ENCODE measurements at regions not wholly inside any gene's neighbourhood (a gene's known extent, or its start where the extent isn't known, plus 50 kb on each side); places are given as distances from the start of the nearest gene placed in this dataset.
"Not testable (repeated sequence)": the region's sequence is repeated elsewhere in the genome, so short reads cannot be mapped to it uniquely, and the experiment has no call there.

- intact Hi-C loops (cut with micrococcal nuclease) = no loop called here
Measured at GRCh38 chr10:4270116-4270515, 485.1 kb upstream of the KLF6 start.

DNA sequence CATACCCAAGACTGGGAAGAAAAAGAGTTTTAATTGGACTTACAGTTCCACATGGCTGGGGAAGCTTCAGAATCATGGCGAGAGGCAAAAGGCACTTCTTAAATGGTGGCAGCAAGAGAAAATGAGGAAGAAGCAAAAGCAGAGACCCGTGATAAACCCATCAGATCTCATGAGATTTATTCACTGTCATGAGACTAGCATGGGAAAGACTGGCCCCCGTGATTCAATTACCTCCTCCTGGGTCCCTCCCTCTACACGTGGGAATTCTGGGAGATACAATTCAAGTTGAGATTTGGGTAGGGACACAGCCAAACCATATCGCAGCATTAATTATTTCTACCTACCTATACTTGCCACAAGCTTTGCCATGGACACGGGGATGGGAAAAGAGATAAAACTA lies 483.5 kb upstream of the KLF6 start:
- intact Hi-C loops (cut with micrococcal nuclease) = not testable (repeated sequence)

DNA sequence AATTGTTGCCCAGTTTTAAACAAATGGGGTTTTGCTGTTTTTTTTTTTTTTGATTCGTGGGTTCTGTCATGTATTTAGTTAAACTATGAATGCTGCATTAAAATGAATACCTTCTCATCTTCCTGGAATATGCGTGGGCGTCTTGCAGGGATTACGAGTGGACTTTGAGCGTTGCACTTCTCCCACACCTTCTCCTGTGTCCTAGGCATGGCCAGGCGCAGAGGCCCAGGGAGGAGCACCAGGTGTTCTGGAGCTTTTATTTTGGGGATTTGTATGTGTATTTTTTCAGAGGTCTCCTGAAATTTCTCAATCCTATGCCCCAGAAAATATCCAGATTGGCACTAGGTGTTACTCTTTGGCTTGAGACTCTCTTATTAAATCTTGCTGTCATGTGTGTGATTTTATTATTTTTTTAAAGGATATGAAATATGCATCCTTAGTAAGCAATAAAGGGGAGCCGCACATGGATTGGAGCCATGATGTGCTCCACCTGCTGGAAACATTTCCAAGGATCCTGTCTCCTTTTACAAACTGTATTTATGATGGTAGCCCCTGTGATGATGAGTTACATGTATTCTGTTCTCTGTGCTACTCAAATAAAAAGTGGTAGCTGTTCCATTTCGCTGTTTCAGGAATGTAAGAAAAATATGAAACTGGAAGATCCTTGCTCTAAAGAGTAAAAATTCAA lies 482.2 kb upstream of the KLF6 start:
- intact Hi-C loops (cut with micrococcal nuclease) = no loop called here

DNA sequence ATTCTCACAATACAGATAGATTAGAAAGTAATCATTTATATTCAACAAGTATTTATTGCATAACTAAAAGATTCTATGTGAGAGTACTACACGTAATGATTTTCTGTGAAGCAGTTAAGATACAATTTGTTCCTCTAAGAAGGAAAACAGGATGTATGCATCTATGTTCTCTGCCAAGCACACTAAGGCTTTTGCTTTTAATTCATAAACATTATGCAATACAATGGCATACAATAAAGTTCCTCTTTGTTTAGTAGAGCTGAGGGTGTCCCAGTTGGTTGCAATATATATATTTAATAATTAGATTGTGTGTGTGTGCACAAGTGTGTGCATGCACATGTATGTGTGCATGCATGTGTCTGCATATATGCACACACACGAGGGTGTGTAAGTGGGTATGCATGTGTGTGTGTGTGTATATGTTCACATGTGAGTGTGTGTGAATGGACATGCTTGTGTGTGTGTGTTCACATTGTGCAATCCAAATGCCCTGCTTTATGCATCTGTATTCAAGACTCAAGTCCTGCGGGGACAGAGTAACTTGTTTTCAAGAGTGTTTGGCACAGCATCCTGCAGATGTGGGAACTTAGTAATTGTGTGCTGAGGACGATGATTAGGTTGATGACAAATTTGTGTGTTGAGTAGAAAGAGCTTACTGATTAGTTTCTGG lies 481.5 kb upstream of the KLF6 start:
- intact Hi-C loops (cut with micrococcal nuclease) = no loop called here

DNA sequence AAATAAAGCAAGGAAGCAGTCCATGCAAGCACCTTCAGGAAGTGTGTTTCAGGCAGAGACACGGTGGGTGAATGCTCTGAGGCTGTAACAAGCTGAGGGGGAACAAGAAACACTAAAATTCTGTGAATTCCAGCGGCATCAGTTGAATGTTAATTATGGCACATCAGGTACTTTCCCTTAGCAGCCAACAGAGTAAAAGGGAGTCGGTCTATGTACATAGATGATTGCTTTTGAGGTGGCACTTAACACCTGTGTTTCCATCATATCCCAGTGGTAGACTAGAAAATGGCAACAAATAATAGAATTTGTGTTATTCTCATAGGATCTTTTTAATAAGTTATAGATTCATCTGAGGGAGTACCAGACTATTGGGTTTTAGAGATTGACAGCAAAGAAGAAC lies 481.0 kb upstream of the KLF6 start:
- intact Hi-C loops (cut with micrococcal nuclease) = no loop called here

DNA sequence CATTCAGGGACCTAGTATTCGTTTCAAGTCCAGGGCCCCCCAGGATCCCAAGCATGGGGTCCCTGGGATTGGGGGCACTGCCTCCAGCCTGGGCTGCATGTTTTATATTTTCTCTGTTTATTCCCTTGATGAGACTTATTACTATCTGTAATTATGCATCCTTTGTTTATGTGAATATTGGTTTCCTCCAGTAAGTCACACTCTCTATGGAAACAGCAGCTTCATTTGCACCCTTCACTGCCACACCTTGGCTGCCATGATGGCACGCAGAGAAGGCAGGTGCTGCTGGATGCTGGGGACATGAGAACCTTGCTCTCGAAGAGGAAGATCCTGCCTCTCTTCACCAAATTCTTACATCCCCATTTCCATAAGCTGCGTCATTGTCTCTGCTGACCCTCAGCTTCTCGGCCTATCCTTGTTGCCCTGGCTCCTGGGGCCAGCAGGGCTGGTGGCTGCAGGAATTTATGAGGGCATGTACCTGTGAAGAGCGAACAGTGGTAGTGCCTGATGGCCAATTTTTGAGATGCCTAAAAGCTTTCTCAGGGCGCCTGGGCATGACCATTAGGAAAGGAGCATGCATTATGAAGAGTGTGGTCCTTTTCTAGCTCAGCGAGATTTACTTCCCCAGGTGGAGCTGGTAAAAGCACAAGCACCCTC lies 479.3 kb upstream of the KLF6 start:
- intact Hi-C loops (cut with micrococcal nuclease) = no loop called here

- intact Hi-C loops (cut with micrococcal nuclease) = no loop called here
Measured at GRCh38 chr10:4263601-4263921, 478.6 kb upstream of the KLF6 start.

GRCh38 chr10:4262870-4263600 lies 478.0 kb upstream of the KLF6 start:
- intact Hi-C loops (cut with micrococcal nuclease) = no loop called here

GRCh38 chr10:4262449-4262848 lies 477.4 kb upstream of the KLF6 start:
- intact Hi-C loops (cut with micrococcal nuclease) = no loop called here

DNA sequence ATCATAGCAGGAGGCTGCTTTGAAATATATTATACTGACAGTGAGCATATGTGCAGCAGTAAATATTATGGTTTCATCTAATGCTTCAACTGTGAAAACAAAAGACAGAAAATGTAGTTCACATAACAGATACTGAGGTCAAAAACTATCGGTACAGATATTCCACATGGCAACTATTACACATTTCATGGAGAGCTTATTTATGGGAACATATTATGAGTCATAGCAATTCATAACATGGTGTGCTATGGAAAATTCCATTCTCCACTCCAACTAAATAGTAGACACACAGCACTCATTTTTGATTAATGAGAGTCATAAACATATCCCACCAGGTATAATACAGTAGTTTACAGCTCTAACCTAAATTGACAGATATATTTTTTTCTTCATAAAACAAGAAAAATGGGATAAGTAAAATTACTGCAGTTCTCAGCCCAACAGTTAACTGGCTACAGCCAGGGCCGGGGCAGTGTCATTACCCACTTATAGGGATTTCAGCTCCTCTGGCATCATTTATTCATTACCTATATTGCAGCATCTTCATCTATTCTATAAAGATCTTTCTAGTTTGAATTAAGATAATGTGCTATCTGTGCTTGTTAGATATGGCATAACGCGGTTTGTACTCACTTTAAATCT lies 475.6 kb upstream of the KLF6 start:
- intact Hi-C loops (cut with micrococcal nuclease) = no loop called here

GRCh38 chr10:4257939-4258465 lies 473.0 kb upstream of the KLF6 start:
- intact Hi-C loops (cut with micrococcal nuclease) = no loop called here

GRCh38 chr10:4256971-4257370 lies 472.0 kb upstream of the KLF6 start:
- intact Hi-C loops (cut with micrococcal nuclease) = no loop called here

DNA sequence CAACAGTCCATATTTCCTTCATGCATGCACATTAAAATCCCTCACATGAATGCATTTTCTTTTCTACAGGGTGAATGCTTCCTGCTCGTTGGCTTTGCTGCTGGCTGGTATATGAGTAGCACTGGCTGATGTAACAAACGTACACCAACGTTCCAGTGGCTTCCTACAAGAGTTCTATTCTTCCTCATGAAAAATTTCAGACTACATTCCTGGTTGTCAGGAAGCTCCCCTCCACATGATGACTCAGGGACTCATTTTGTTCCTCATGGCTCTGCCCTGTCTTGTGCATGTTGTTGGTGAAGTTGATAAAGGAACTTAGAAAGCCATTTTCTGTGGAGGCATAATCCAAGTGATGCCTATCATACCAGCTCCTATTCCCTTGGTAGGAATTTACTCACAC lies 470.7 kb upstream of the KLF6 start:
- intact Hi-C loops (cut with micrococcal nuclease) = no loop called here

- intact Hi-C loops (cut with micrococcal nuclease) = no loop called here
Measured at GRCh38 chr10:4254101-4254994, 469.3 kb upstream of the KLF6 start.

DNA sequence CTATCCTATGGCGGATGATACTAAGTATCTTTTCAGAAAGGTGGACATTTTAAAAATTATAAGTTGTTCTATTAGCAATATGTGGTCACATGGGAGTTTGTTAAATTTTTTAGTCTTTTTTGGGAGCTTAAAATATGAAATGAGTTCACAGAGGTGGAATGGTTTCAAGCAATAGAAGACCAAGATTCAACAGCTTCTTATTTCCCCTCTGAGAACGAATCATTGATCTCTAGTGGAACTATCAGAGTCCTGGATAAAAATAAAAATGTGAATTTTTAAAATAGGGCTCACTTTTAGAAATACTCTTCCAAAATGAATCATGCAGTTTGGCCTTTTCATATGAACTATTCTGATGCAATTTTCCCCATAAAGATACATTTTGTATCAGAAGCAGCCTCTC lies 467.7 kb upstream of the KLF6 start:
- intact Hi-C loops (cut with micrococcal nuclease) = no loop called here

GRCh38 chr10:4250587-4250887 lies 465.5 kb upstream of the KLF6 start:
- intact Hi-C loops (cut with micrococcal nuclease) = no loop called here

- intact Hi-C loops (cut with micrococcal nuclease) = no loop called here
Measured at GRCh38 chr10:4249841-4250586, 465.0 kb upstream of the KLF6 start.

GRCh38 chr10:4247379-4247778 lies 462.4 kb upstream of the KLF6 start:
- intact Hi-C loops (cut with micrococcal nuclease) = no loop called here

- intact Hi-C loops (cut with micrococcal nuclease) = no loop called here
Measured at GRCh38 chr10:4246881-4247358, 461.9 kb upstream of the KLF6 start.

DNA sequence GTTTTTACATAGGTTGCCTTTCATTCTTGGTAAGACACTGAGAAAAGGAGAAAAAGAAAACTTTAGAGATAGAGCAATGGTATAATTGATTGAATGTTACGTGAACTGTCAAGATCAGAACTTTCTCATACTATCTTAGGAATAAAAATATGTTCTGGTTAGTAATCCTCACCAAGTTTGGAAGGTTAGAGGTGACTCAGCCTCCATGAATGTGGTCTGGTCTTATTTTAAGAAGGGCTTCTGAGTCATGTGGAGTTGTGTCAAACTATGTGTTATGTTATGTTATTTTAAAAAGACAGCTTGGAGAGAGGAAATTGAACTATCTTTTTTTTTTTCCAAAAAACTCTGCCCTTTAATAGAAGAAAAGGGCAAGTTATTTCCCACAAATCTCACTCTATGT lies 458.6 kb upstream of the KLF6 start:
- intact Hi-C loops (cut with micrococcal nuclease) = no loop called here
